IMR-90 (cell line): ENCODE measurements at regions not wholly inside any gene's neighbourhood (a gene's known extent, or its start where the extent isn't known, plus 50 kb on each side); places are given as distances from the start of the nearest gene placed in this dataset.

Experiments
- ATAC-seq: fragments of 200-7000 bp; cut with Tn5 transposase; 2 replicates; pipeline ENCODE4 v1.9.1; 2020; ENCODE audit warnings: low read depth, mild to moderate bottlenecking, moderate library complexity
- BruUV-seq: library from RNA; stranded (reverse); fragments of 400-500 nt; replicated peaks from 2 replicates; lab custom pipeline; 2021; lab: Mats Ljungman, UMichigan
- CTCF ChIA-PET: fragments of 300-600 bp; formaldehyde crosslinking; extraction: SDS; loops from one replicate; lab custom pipeline; 2021; ENCODE audit warnings: antibody characterized with exemption; lab: Yijun Ruan, JAX
- POLR2A ChIA-PET: fragments of 300-600 bp; sonication (Branson Sonifier 250); formaldehyde crosslinking; loops from one replicate; lab custom pipeline; 2022; ENCODE audit warnings: antibody characterized with exemption; ENCODE audit not compliant: unreplicated experiment; lab: Charles Lee
- DNase-seq: peaks from one replicate; pipeline ENCODE4 v3.0.0; 2013
- H2AFZ ChIP-seq: replicated peaks from 2 replicates; pipeline ENCODE3; 2013; ENCODE audit warnings: low read length, mild to moderate bottlenecking; ENCODE audit not compliant: poor library complexity
- H2AK5ac ChIP-seq: 2 replicates; pipeline ENCODE4 v1.6.1; 2013; ENCODE audit warnings: low read depth, low read length, inconsistent platforms
- H2AK9ac ChIP-seq: replicated peaks from 2 replicates; pipeline ENCODE3; 2013; ENCODE audit warnings: mild to moderate bottlenecking, low read depth, low read length, moderate library complexity; ENCODE audit not compliant: poor library complexity
- H2BK120ac ChIP-seq: 2 replicates; pipeline ENCODE4 v1.6.1; 2013; ENCODE audit warnings: low read depth, low read length, inconsistent platforms
- H2BK15ac ChIP-seq: 3 replicates; pipeline ENCODE4 v1.6.1; 2013; ENCODE audit warnings: low read depth, low read length, inconsistent platforms
- H2BK20ac ChIP-seq: 2 replicates; pipeline ENCODE4 v1.6.1; 2013; ENCODE audit warnings: low read depth, mild to moderate bottlenecking, inconsistent platforms, low read length, moderate library complexity
- H2BK5ac ChIP-seq: 2 replicates; pipeline ENCODE4 v1.6.1; 2013; ENCODE audit warnings: mild to moderate bottlenecking, low read depth, low read length, inconsistent platforms; ENCODE audit not compliant: poor library complexity, severe bottlenecking
- H3K14ac ChIP-seq: replicated peaks from 2 replicates; pipeline ENCODE4 v1.6.1; 2013; ENCODE audit warnings: low read depth, low read length, inconsistent platforms
- H3K18ac ChIP-seq: 2 replicates; pipeline ENCODE4 v1.6.1; 2013; ENCODE audit warnings: low read depth, low read length, control low read depth
- H3K23ac ChIP-seq: 2 replicates; pipeline ENCODE4 v1.6.1; 2013; ENCODE audit warnings: low read depth, low read length, inconsistent platforms
- H3K27ac ChIP-seq: 2 replicates; pipeline ENCODE4 v1.5.1; 2013; ENCODE audit warnings: mild to moderate bottlenecking, control low read depth, low read length; ENCODE audit not compliant: insufficient read depth
- H3K27me3 ChIP-seq: 2 replicates; pipeline ENCODE4 v1.6.1; 2013; ENCODE audit warnings: low read length; ENCODE audit not compliant: control insufficient read depth, insufficient read depth
- H3K36me3 ChIP-seq: 2 replicates; pipeline ENCODE4 v1.6.1; 2013; ENCODE audit warnings: low read length, mixed read lengths; ENCODE audit not compliant: control insufficient read depth, insufficient read depth
- H3K4ac ChIP-seq: 2 replicates; pipeline ENCODE4 v1.6.1; 2013; ENCODE audit warnings: low read depth, low read length, inconsistent platforms
- H3K4me1 ChIP-seq: 2 replicates; pipeline ENCODE4 v1.6.1; 2013; ENCODE audit warnings: low read length, mixed read lengths; ENCODE audit not compliant: control insufficient read depth, insufficient read depth
- H3K4me2 ChIP-seq: 2 replicates; pipeline ENCODE4 v1.6.1; 2013; ENCODE audit warnings: low read depth, mild to moderate bottlenecking, control low read depth, low read length, moderate library complexity
- H3K4me3 ChIP-seq: 2 replicates; pipeline ENCODE4 v1.5.1; 2013; ENCODE audit warnings: low read depth, mild to moderate bottlenecking, control low read depth, low read length, moderate library complexity; ENCODE audit not compliant: insufficient read depth
- H3K56ac ChIP-seq: 2 replicates; pipeline ENCODE4 v1.6.1; 2013; ENCODE audit warnings: low read length, inconsistent platforms; ENCODE audit not compliant: insufficient read depth; ENCODE audit errors: extremely low read depth
- H3K79me1 ChIP-seq, 2 experiments: 2 replicates each; pipeline ENCODE4 v1.6.1; 2013; ENCODE audit warnings: low read length in 2 of 2, inconsistent platforms in 1 of 2, low read depth in 1 of 2
- H3K9ac ChIP-seq: 2 replicates; pipeline ENCODE4 v1.6.1; 2013; ENCODE audit warnings: low read depth, low read length, control low read depth
- H3K9me1 ChIP-seq: 2 replicates; pipeline ENCODE4 v1.6.1; 2013; ENCODE audit warnings: low read length, inconsistent platforms; ENCODE audit not compliant: insufficient read depth
- H3K9me3 ChIP-seq: 2 replicates; pipeline ENCODE4 v1.6.1; 2013; ENCODE audit warnings: low read length; ENCODE audit not compliant: control insufficient read depth, insufficient read depth
- H4K20me1 ChIP-seq: 2 replicates; pipeline ENCODE4 v1.6.1; 2013; ENCODE audit warnings: low read length, inconsistent platforms; ENCODE audit not compliant: insufficient read depth
- H4K5ac ChIP-seq: 2 replicates; pipeline ENCODE4 v1.6.1; 2013; ENCODE audit warnings: mild to moderate bottlenecking, low read depth, low read length, control low read depth
- H4K8ac ChIP-seq, 2 experiments: 2 replicates each; pipeline ENCODE4 v1.6.1; 2013; ENCODE audit warnings: low read depth in 2 of 2, low read length in 2 of 2, control low read depth in 1 of 2, inconsistent platforms in 1 of 2
- H4K91ac ChIP-seq: 2 replicates; pipeline ENCODE4 v1.6.1; 2013; ENCODE audit warnings: low read depth, low read length, inconsistent platforms; ENCODE audit not compliant: insufficient read depth
- MAFK ChIP-seq: IDR thresholded peaks from 2 replicates; pipeline ENCODE4 v1.6.1; 2012; ENCODE audit warnings: low read depth, low read length, improper control_type of control experiment
- RCOR1 ChIP-seq: IDR thresholded peaks from 2 replicates; pipeline ENCODE4 v1.6.1; 2012; ENCODE audit warnings: mild to moderate bottlenecking, low read length, improper control_type of control experiment; ENCODE audit not compliant: insufficient replicate concordance
- RFX5 ChIP-seq: IDR thresholded peaks from 2 replicates; pipeline ENCODE4 v1.8.0; 2012; ENCODE audit warnings: low read depth, mild to moderate bottlenecking, low read length, moderate library complexity
- SMC3 ChIP-seq: fragments of 150-350 bp; IDR thresholded peaks from 2 replicates; pipeline ENCODE4 v1.6.1; 2016; ENCODE audit warnings: low read depth, mild to moderate bottlenecking, antibody characterized with exemption, low read length, moderate library complexity
- USF2 ChIP-seq: fragments of 150-350 bp; IDR thresholded peaks from 2 replicates; pipeline ENCODE4 v1.6.1; 2017; ENCODE audit warnings: mild to moderate bottlenecking, antibody characterized with exemption, low read length, low read depth
- WGBS, 2 experiments: methylation state at CpG; one replicate each; pipeline versions ENCODE4 v1.1.5 to v1.1.7; 2013; ENCODE audit warnings: missing lambda C conversion rate in 2 of 2; ENCODE audit not compliant: insufficient read length in 1 of 2; ENCODE audit errors: extremely low coverage in 2 of 2; 5-methylcytosine and 5-hydroxymethylcytosine counted together
- dilution Hi-C: fragments of 300-500 bp; cut with HindIII; formaldehyde crosslinking; loops from one replicate; pipeline ENCODE4 v1.14.3; 2018; ENCODE audit warnings: low sequenced_read_pairs; ENCODE audit not compliant: unreplicated experiment
- in situ Hi-C: fragments of 300-500 bp; cut with MboI; formaldehyde crosslinking; loops from 3 replicates; pipeline ENCODE4 v1.14.3; 2019; ENCODE audit warnings: low sequenced_read_pairs, inconsistent platforms, mixed read lengths
- intact Hi-C: fragments of 100-400 bp; cut with micrococcal nuclease; formaldehyde crosslinking; loops from 2 replicates; pipeline ENCODE4 v1.10.0; 2022

DNA sequence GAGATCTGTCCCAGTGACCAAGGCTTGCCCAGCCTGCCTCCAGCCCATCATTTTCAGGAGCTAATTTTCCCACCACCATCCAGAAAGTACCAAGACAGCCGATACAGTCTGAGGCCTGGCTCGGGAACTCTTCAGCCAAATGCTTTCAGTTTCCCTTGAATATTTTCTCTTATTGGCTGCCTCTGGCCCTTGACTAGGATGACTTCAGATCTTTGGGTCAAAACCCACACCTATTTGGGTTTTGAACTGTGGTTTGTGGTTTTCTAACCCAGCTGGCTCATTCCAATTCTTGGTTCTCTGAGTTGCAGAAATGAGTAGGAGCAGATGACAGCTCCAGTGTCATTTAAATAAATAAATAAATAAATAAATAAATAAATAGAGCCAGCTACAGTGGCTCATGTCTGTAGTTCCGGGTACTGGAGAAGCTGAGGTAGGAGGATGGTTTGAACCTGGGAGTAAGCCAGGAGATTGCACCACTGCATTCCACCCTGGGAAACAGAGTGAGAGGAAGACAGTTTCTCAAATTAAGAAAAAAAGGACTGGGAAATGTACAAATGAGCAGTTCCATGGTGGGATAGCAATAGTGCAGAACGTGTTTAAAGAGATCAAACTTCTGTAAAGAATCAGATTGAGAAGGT, 465.0 kb upstream of the SOX11 start:
- H3K9ac ChIP-seq, result no peak overlapping the region
- no peak for ATAC-seq
- intact Hi-C loops (no loop called here), dilution Hi-C loops (no loop called here), in situ Hi-C loops (no loop called here)
- no peak overlapping the region for H2BK5ac ChIP-seq
- no peak overlapping the region for H3K4me2 ChIP-seq
- H3K27me3 ChIP-seq, result no peaks in the 10 kb centered on the region
- POLR2A ChIA-PET, result no interaction called here
- H3K4me3 ChIP-seq, result no peak overlapping the region
- DNase-seq, result no peak
- no peaks in the 10 kb centered on the region for H3K4me1 ChIP-seq
- BruUV-seq, result no TSS peak
- H2AK5ac ChIP-seq, result no peak overlapping the region
- no peak overlapping the region for H3K23ac ChIP-seq
- no peaks in the 10 kb centered on the region for H3K9me1 ChIP-seq
- CTCF ChIA-PET, result no interaction called here
- no peak overlapping the region for H2AK9ac ChIP-seq
- no peak overlapping the region for H2BK120ac ChIP-seq
- H2BK20ac ChIP-seq, result no peak overlapping the region
- no peak overlapping the region for H2BK15ac ChIP-seq
- no CpG with 5 or more reads among the region's 4 CpGs for WGBS, 2 experiments
- no peaks in the 10 kb centered on the region for H4K20me1 ChIP-seq
- H3K4ac ChIP-seq, result no peak overlapping the region
- H3K56ac ChIP-seq, result no peak overlapping the region
- no peaks in the 10 kb centered on the region for H3K36me3 ChIP-seq
- H2AFZ ChIP-seq, result no peak overlapping the region
- H3K9me3 ChIP-seq, result peaks cover 13% of the 10 kb centered on the region
- H3K27ac ChIP-seq, result no peak overlapping the region
- H3K79me1 ChIP-seq, result no peaks in the 10 kb centered on the region
- H3K14ac ChIP-seq, result no peak overlapping the region
- H4K91ac ChIP-seq, result no peak overlapping the region
- H4K5ac ChIP-seq, result no peak overlapping the region
- H3K18ac ChIP-seq, result no peak overlapping the region
- H4K8ac ChIP-seq, result no peak overlapping the region
- TF ChIP-seq RFX5, result no peak
- no peak for TF ChIP-seq SMC3
- TF ChIP-seq MAFK, result no peak
- TF ChIP-seq USF2, result no peak
- no peak for TF ChIP-seq RCOR1
